ENCODE measurements at regions not wholly inside any gene's neighbourhood (a gene's known extent, or its start where the extent isn't known, plus 50 kb on each side); places are given as distances from the start of the nearest gene placed in this dataset.

- TF ChIP-seq POLR2A (IDR thresholded peaks at IDR 0.05; ENCODE audit: insufficient read depth in 1 of 2, low read depth in 2 of 2, low read length in 2 of 2) (no peak), HINFP (CRISPR knock-in tag; IDR thresholded peaks at IDR 0.05; ENCODE audit: low read depth) (no peak), SRF (IDR thresholded peaks at IDR 0.05; ENCODE audit: low read depth, low read length) (no peak), SMARCC2 (IDR thresholded peaks at IDR 0.05) (no peak), EZH2 (conservative IDR thresholded peaks at IDR 0.05; ENCODE audit: low read depth, low read length) (no peak)
- TF ChIP-seq, protein P1, sequence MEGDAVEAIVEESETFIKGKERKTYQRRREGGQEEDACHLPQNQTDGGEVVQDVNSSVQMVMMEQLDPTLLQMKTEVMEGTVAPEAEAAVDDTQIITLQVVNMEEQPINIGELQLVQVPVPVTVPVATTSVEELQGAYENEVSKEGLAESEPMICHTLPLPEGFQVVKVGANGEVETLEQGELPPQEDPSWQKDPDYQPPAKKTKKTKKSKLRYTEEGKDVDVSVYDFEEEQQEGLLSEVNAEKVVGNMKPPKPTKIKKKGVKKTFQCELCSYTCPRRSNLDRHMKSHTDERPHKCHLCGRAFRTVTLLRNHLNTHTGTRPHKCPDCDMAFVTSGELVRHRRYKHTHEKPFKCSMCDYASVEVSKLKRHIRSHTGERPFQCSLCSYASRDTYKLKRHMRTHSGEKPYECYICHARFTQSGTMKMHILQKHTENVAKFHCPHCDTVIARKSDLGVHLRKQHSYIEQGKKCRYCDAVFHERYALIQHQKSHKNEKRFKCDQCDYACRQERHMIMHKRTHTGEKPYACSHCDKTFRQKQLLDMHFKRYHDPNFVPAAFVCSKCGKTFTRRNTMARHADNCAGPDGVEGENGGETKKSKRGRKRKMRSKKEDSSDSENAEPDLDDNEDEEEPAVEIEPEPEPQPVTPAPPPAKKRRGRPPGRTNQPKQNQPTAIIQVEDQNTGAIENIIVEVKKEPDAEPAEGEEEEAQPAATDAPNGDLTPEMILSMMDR (CRISPR knock-in tag; IDR thresholded peaks at IDR 0.05), result no peak
Measured at GRCh38 chr3:22980346-22980745, 222.8 kb upstream of the UBE2E2 start.

All from HepG2 (cell line).